ENCODE measurements at regions not wholly inside any gene's neighbourhood (a gene's known extent, or its start where the extent isn't known, plus 50 kb on each side); places are given as distances from the start of the nearest gene placed in this dataset.

DNA sequence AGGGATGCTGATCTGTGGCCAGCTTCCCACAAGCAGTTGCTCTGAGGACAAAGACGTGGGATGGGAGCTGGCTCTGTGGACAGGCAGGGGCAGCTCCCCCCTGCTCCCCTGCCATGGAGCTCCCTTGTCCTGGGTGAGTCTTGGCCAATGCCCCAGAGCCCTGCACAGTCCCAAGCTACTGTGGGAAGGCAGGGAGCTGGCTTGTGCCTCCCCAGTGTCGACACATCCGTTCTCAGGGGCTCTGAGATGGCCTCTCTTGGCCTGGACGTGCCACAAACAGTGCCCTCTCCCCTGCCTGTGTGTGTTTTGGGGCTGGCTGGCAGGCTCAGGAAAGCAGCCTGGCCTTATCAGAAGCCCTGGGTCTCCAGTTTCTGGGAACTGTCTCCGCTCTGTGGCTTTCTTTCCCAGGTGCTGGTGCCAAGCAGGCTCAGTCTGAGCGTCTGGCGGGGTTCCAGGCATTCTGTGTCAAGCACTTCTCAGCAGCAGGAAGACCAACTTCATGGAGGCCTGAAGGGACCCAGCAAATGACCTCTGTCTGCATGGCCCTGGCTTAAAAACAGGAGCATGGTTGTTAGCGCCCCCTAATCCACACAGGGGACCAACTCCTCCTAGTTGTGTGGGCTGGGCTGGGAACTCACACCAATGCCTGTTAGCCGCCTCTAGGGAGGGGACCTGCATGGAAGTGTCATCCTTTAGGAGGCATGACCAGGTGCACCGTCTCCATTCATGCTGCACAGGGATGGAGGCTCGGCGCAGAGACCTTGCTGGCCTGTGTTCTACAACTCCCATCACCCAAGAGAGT, 375.2 kb downstream of the RPS24 start:
- peak overlapping the region; percentile 97 for H3K27ac ChIP-seq
- H3K36me3 ChIP-seq = no peaks in the 10 kb centered on the region
- no peaks in the 10 kb centered on the region for H3K27me3 ChIP-seq
- peak; percentile 74 to 93 for DNase-seq (ENCODE audit: low read depth in 1 of 2, low spot score in 1 of 2)
- H3K4me3 ChIP-seq = no peak overlapping the region
- TF ChIP-seq, protein P1, sequence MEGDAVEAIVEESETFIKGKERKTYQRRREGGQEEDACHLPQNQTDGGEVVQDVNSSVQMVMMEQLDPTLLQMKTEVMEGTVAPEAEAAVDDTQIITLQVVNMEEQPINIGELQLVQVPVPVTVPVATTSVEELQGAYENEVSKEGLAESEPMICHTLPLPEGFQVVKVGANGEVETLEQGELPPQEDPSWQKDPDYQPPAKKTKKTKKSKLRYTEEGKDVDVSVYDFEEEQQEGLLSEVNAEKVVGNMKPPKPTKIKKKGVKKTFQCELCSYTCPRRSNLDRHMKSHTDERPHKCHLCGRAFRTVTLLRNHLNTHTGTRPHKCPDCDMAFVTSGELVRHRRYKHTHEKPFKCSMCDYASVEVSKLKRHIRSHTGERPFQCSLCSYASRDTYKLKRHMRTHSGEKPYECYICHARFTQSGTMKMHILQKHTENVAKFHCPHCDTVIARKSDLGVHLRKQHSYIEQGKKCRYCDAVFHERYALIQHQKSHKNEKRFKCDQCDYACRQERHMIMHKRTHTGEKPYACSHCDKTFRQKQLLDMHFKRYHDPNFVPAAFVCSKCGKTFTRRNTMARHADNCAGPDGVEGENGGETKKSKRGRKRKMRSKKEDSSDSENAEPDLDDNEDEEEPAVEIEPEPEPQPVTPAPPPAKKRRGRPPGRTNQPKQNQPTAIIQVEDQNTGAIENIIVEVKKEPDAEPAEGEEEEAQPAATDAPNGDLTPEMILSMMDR (IDR thresholded peaks at IDR 0.05; ENCODE audit: low read depth, low read length) = no peak
- peaks cover 18% of the 10 kb centered on the region for H3K4me1 ChIP-seq (ENCODE audit: low read depth)
- H3K9me3 ChIP-seq (ENCODE audit: low read depth) = no peaks in the 10 kb centered on the region

DNA sequence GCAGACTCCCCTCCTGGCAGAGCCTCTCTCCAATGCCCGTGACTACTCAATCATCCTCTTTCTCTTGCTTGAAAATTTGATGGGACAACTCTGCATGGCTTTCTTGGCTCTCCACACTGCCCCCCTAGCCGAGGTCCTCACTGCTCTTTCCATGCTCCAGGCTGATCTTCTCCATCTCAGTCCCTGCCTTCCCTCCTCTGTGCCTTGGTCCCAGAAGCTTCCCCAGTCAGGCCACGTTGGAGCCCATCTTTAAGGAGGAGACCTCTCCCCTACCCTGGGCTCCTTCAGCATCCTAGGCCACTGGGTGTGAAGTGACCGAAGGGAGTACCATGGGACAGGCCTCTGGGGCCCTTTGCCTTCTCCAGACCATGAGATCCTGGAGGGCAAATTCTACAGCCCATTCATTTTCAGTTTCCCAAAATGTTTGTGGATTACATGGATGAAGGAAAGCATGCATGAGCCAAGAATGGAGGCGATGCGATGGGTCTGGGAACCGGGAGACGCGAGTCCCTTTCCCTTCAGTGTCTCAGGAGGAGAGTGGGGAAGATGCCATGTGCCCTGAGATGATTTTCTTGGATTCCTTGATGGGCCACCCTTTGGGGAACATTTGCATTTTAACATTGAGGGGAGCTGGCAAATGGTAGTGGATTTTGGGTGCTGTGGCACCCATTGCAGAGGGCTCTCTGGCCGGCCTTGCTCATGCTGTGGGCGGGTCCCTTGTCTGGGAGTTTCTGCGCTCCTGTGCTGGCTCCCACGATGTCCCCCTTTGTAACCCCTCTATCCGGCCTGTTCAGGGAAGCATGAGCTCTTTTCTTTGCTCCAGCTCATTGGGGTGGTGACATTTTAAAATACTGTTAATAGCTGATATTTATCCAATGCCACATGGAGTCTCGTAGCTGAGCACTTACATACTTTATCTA, 376.6 kb downstream of the RPS24 start:
- H3K4me1 ChIP-seq (ENCODE audit: low read depth) = peaks cover 18% of the 10 kb centered on the region
- no peaks in the 10 kb centered on the region for H3K9me3 ChIP-seq (ENCODE audit: low read depth)
- H3K4me3 ChIP-seq = no peak overlapping the region
- no peak overlapping the region for H3K27ac ChIP-seq
- H3K27me3 ChIP-seq = no peaks in the 10 kb centered on the region
- H3K36me3 ChIP-seq = no peaks in the 10 kb centered on the region
- TF ChIP-seq, protein P1 (IDR thresholded peaks at IDR 0.05; ENCODE audit: low read depth, low read length) = no peak
- no peak for DNase-seq (ENCODE audit: low read depth in 1 of 2, low spot score in 1 of 2)

DNA sequence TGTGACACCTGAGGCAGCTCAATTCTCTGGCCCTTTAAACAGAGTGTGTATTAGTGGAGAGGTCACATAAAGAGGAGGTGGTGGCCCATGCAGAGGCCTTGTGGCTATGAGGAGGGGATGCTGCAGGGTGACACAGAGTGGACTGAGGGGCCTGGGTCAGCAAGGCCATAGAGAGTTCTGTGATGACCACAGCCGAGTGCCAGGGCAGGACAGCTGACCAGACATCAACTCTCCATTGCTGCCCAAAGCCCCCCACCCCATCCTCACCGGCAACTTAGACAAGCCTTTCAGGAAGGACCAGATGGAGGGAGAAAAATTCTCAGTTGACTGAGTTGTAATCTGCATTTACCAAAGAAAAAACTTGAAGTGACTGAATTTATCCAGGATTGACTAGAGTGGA, 378.1 kb downstream of the RPS24 start:
- Histone ChIP-seq H3K27ac (no peak overlapping the region), H3K4me1 (ENCODE audit: low read depth) (peaks cover 18% of the 10 kb centered on the region), H3K4me3 (no peak overlapping the region), H3K9me3 (ENCODE audit: low read depth) (no peaks in the 10 kb centered on the region), H3K27me3 (no peaks in the 10 kb centered on the region), H3K36me3 (no peaks in the 10 kb centered on the region)
- no peak for DNase-seq (ENCODE audit: low read depth in 1 of 2, low spot score in 1 of 2)
- TF ChIP-seq, protein P1 (IDR thresholded peaks at IDR 0.05; ENCODE audit: low read depth, low read length) = no peak

GRCh38 chr10:78412605-78413004, 378.9 kb downstream of the RPS24 start:
- no peaks in the 10 kb centered on the region for H3K36me3 ChIP-seq
- no peak overlapping the region for H3K27ac ChIP-seq
- no peak for DNase-seq (ENCODE audit: low read depth in 1 of 2, low spot score in 1 of 2)
- TF ChIP-seq, protein P1 (IDR thresholded peaks at IDR 0.05; ENCODE audit: low read depth, low read length) = no peak
- H3K4me3 ChIP-seq = no peak overlapping the region
- peaks cover 15% of the 10 kb centered on the region for H3K4me1 ChIP-seq (ENCODE audit: low read depth)
- no peaks in the 10 kb centered on the region for H3K9me3 ChIP-seq (ENCODE audit: low read depth)
- no peaks in the 10 kb centered on the region for H3K27me3 ChIP-seq

DNA sequence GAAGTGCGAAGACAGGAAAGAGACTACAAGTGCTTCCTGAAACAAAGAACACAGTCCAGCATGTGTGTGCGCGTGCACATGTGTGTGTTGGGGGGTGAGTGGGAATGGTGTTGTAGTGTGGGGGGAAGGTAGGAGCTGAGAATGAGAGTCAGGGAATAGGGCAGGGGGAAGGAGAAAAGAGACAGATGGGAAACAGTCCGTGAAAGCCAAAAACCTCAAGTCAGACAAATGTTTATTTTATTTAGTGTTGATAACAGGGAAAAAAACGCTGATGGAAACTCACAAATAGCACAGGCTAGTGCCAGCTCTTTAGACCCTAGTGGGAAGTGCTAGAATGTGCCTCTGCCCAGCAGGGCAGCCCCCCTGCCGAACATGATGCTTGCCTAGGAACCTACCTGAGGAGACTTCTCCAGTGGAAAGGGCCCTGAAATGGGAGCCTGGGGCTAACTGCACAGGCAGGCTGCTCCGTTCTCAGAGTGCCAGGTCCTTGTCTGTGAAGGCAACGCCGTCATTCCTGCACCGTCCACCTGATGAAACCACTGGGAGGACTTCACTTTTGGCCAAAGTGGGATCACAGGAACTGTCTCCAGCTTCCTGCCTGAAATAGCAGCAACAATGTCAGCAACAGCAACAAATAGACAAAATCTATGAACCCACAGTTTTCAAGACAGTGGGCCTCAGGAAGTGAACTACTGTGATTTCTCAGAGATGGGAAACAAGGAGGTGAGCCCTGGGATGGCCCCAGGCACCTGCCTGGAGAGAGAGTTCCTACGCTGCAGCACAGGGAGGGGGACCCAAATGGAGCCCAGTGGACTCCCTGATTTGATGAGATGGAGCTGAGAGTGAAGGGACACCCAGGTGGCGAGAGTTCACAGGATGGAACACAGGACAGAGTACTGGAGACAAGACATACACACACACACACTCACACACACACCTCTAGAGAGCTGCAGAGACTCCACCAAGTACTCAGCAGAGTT, 379.7 kb downstream of the RPS24 start:
- H3K27me3 ChIP-seq = no peaks in the 10 kb centered on the region
- H3K9me3 ChIP-seq (ENCODE audit: low read depth) = no peaks in the 10 kb centered on the region
- TF ChIP-seq, protein P1 (IDR thresholded peaks at IDR 0.05; ENCODE audit: low read depth, low read length) = no peak
- no peak for DNase-seq (ENCODE audit: low read depth in 1 of 2, low spot score in 1 of 2)
- no peak overlapping the region for H3K4me3 ChIP-seq
- H3K27ac ChIP-seq = no peak overlapping the region
- no peaks in the 10 kb centered on the region for H3K36me3 ChIP-seq
- H3K4me1 ChIP-seq (ENCODE audit: low read depth) = peaks cover 11% of the 10 kb centered on the region

Measured in cardiac muscle cell (in vitro differentiated cells and primary cell).